ENCODE measurements at regions not wholly inside any gene's neighbourhood (a gene's known extent, or its start where the extent isn't known, plus 50 kb on each side); places are given as distances from the start of the nearest gene placed in this dataset.

- TF ChIP-seq POLR2A (IDR thresholded peaks at IDR 0.05) (no peak), CTCF (IDR thresholded peaks at IDR 0.05) (no peak)
Observed at GRCh38 chr6:145347216-145347615, 388.1 kb downstream of the EPM2A start.
